Mucosa of rectum (tissue), 2 donors: ENCODE measurements at regions not wholly inside any gene's neighbourhood (a gene's known extent, or its start where the extent isn't known, plus 50 kb on each side); places are given as distances from the start of the nearest gene placed in this dataset.
"Not testable (repeated sequence)": the region's sequence is repeated elsewhere in the genome, so short reads cannot be mapped to it uniquely, and the experiment has no call there.

Experiments
- H3K27ac ChIP-seq, 2 donors: one replicate each; pipeline ENCODE4 v1.7.0; 2013; ENCODE audit warnings: inconsistent platforms in 2 of 2, low read depth in 2 of 2, low read length in 2 of 2
- H3K27me3 ChIP-seq, 2 donors: one replicate each; pipeline ENCODE4 v1.7.0; 2013; ENCODE audit warnings: low read length in 2 of 2; ENCODE audit not compliant: control insufficient read depth in 2 of 2, insufficient read depth in 2 of 2
- H3K36me3 ChIP-seq, 2 donors: one replicate each; pipeline ENCODE4 v1.7.0; 2013; ENCODE audit warnings: low read length in 2 of 2; ENCODE audit not compliant: control insufficient read depth in 2 of 2, insufficient read depth in 2 of 2
- H3K4me1 ChIP-seq, 2 donors: one replicate each; pipeline ENCODE4 v1.7.0; 2013; ENCODE audit warnings: low read length in 2 of 2, mild to moderate bottlenecking in 1 of 2; ENCODE audit not compliant: control insufficient read depth in 2 of 2, insufficient read depth in 2 of 2
- H3K4me3 ChIP-seq, 2 donors: one replicate each; pipeline ENCODE4 v1.7.0; 2013; ENCODE audit warnings: low read length in 2 of 2
- H3K9ac ChIP-seq, 2 donors: one replicate each; pipeline ENCODE4 v1.7.0; 2013; ENCODE audit warnings: low read length in 2 of 2, low read depth in 1 of 2, mild to moderate bottlenecking in 1 of 2
- H3K9me3 ChIP-seq, 2 donors: one replicate each; pipeline ENCODE4 v1.7.0; 2013; ENCODE audit warnings: low read length in 2 of 2; ENCODE audit not compliant: control insufficient read depth in 2 of 2
- donor health status: healthy.
- donor health status: Normal muscosa, but diverticular disease.

GRCh38 chr12:47442310-47442709 lies 263.5 kb downstream of the RPAP3 start:
- Histone ChIP-seq H3K27ac (no peak overlapping the region), H3K9ac (no peak overlapping the region), H3K36me3 (no peaks in the 10 kb centered on the region), H3K4me3 (no peak overlapping the region), H3K27me3 (no peaks in the 10 kb centered on the region), H3K4me1 (no peaks in the 10 kb centered on the region), H3K9me3 (no peaks in the 10 kb centered on the region)

GRCh38 chr12:47441490-47441889 lies 264.3 kb downstream of the RPAP3 start:
- Histone ChIP-seq H3K27me3 (no peaks in the 10 kb centered on the region), H3K4me1 (no peaks in the 10 kb centered on the region), H3K36me3 (no peaks in the 10 kb centered on the region), H3K9me3 (no peaks in the 10 kb centered on the region), H3K9ac (no peak overlapping the region), H3K27ac (no peak overlapping the region), H3K4me3 (no peak overlapping the region)

- H3K9ac ChIP-seq: no peak overlapping the region
- no peaks in the 10 kb centered on the region for H3K27me3 ChIP-seq
- H3K4me1 ChIP-seq: no peaks in the 10 kb centered on the region
- no peaks in the 10 kb centered on the region for H3K36me3 ChIP-seq
- H3K27ac ChIP-seq: no peak overlapping the region
- H3K9me3 ChIP-seq: no peaks in the 10 kb centered on the region
- no peak overlapping the region for H3K4me3 ChIP-seq
These were observed 267.7 kb downstream of the RPAP3 start for GRCh38 chr12:47438175-47438574.

GRCh38 chr12:47437570-47437969 lies 268.3 kb downstream of the RPAP3 start:
- Histone ChIP-seq H3K9me3 (no peaks in the 10 kb centered on the region), H3K4me1 (no peaks in the 10 kb centered on the region), H3K4me3 (no peak overlapping the region), H3K36me3 (no peaks in the 10 kb centered on the region), H3K9ac (no peak overlapping the region), H3K27ac (no peak overlapping the region), H3K27me3 (no peaks in the 10 kb centered on the region)

GRCh38 chr12:47433876-47434275 lies 272.0 kb downstream of the RPAP3 start:
- no peaks in the 10 kb centered on the region for H3K9me3 ChIP-seq
- H3K27ac ChIP-seq: no peak overlapping the region
- H3K4me3 ChIP-seq: no peak overlapping the region
- H3K4me1 ChIP-seq: no peaks in the 10 kb centered on the region
- H3K27me3 ChIP-seq: no peaks in the 10 kb centered on the region
- H3K36me3 ChIP-seq: no peaks in the 10 kb centered on the region
- no peak overlapping the region for H3K9ac ChIP-seq

GRCh38 chr12:47426678-47427309 lies 279.0 kb downstream of the RPAP3 start:
- H3K9me3 ChIP-seq, H3K27ac ChIP-seq, H3K27me3 ChIP-seq, H3K4me3 ChIP-seq, H3K4me1 ChIP-seq, H3K36me3 ChIP-seq, H3K9ac ChIP-seq: not testable (repeated sequence)

- H3K27ac ChIP-seq: no peak overlapping the region
These were observed 283.2 kb downstream of the RPAP3 start for GRCh38 chr12:47422611-47423010.

GRCh38 chr12:47419497-47419896 lies 286.3 kb downstream of the RPAP3 start:
- no peak overlapping the region for H3K27ac ChIP-seq
- no peaks in the 10 kb centered on the region for H3K9me3 ChIP-seq
- no peak overlapping the region for H3K4me3 ChIP-seq
- H3K4me1 ChIP-seq: no peaks in the 10 kb centered on the region
- no peak overlapping the region for H3K9ac ChIP-seq
- H3K27me3 ChIP-seq: no peaks in the 10 kb centered on the region
- H3K36me3 ChIP-seq: no peaks in the 10 kb centered on the region

More at GRCh38 chr12:47422611-47423010, 283.2 kb downstream of the RPAP3 start:
- Histone ChIP-seq H3K4me3 (no peak overlapping the region), H3K9me3 (no peaks in the 10 kb centered on the region), H3K36me3 (no peaks in the 10 kb centered on the region), H3K4me1 (no peaks in the 10 kb centered on the region), H3K9ac (no peak overlapping the region), H3K27me3 (no peaks in the 10 kb centered on the region)

- Histone ChIP-seq H3K4me3 (no peak overlapping the region), H3K4me1 (no peaks in the 10 kb centered on the region), H3K9me3 (no peaks in the 10 kb centered on the region)
These were observed 287.9 kb downstream of the RPAP3 start for GRCh38 chr12:47417955-47418354.

GRCh38 chr12:47417121-47417520 lies 288.7 kb downstream of the RPAP3 start:
- Histone ChIP-seq H3K36me3 (no peaks in the 10 kb centered on the region), H3K27me3 (no peaks in the 10 kb centered on the region), H3K9ac (no peak overlapping the region), H3K27ac (no peak overlapping the region), H3K9me3 (no peaks in the 10 kb centered on the region), H3K4me1 (no peaks in the 10 kb centered on the region), H3K4me3 (no peak overlapping the region)

More at GRCh38 chr12:47417955-47418354, 287.9 kb downstream of the RPAP3 start:
- Histone ChIP-seq H3K36me3 (no peaks in the 10 kb centered on the region), H3K9ac (no peak overlapping the region), H3K27me3 (no peaks in the 10 kb centered on the region), H3K27ac (no peak overlapping the region)

- H3K9ac ChIP-seq: no peak overlapping the region
- no peaks in the 10 kb centered on the region for H3K9me3 ChIP-seq
- no peak overlapping the region for H3K4me3 ChIP-seq
- no peaks in the 10 kb centered on the region for H3K36me3 ChIP-seq
- H3K4me1 ChIP-seq: no peaks in the 10 kb centered on the region
- no peaks in the 10 kb centered on the region for H3K27me3 ChIP-seq
- H3K27ac ChIP-seq: no peak overlapping the region
These were observed 290.8 kb downstream of the RPAP3 start for GRCh38 chr12:47415054-47415453.
